Colonic mucosa (tissue), 4 donors: ENCODE measurements at regions not wholly inside any gene's neighbourhood (a gene's known extent, or its start where the extent isn't known, plus 50 kb on each side); places are given as distances from the start of the nearest gene placed in this dataset.
"Not testable (repeated sequence)": the region's sequence is repeated elsewhere in the genome, so short reads cannot be mapped to it uniquely, and the experiment has no call there.

Experiments
- DNase-seq: peaks from one replicate; pipeline ENCODE4 v3.0.0-alpha.2; 2020
- H3K27ac ChIP-seq: fragments of 200-600 bp; one replicate; pipeline ENCODE4 v1.8.0; 2021
- H3K27me3 ChIP-seq: fragments of 200-600 bp; one replicate; pipeline ENCODE4 v1.8.0; 2021
- H3K36me3 ChIP-seq: fragments of 200-600 bp; one replicate; pipeline ENCODE4 v1.8.0; 2021
- H3K4me1 ChIP-seq: fragments of 200-600 bp; one replicate; pipeline ENCODE4 v1.8.0; 2021; ENCODE audit warnings: mild to moderate bottlenecking
- H3K4me3 ChIP-seq: fragments of 200-600 bp; one replicate; pipeline ENCODE4 v1.8.0; 2021
- H3K9ac ChIP-seq, 2 donors: one replicate each; pipeline ENCODE4 v1.7.0; 2013; ENCODE audit warnings: control low read depth in 2 of 2, low read depth in 2 of 2, low read length in 2 of 2
- H3K9me3 ChIP-seq: fragments of 200-600 bp; one replicate; pipeline ENCODE4 v1.8.0; 2021
- intact Hi-C: fragments of 100-400 bp; cut with DNase I; formaldehyde crosslinking; loops from one replicate; pipeline ENCODE4 v1.14.1; 2022
- TF ChIP-seq, protein P1 (sequence below): fragments of 200-600 bp; IDR thresholded peaks from one replicate; pipeline ENCODE4 v1.8.0; 2022; ENCODE audit warnings: antibody characterized with exemption, mild to moderate bottlenecking
- donor health status: healthy.
- donor health status: DM: no; HTN: no; CAD: no.
- donor health status: DM: no; HTN: no; CAD: no.

- Histone ChIP-seq H3K27me3 (no peaks in the 10 kb centered on the region), H3K36me3 (no peaks in the 10 kb centered on the region), H3K4me3 (no peak overlapping the region), H3K9me3 (no peaks in the 10 kb centered on the region), H3K4me1 (no peaks in the 10 kb centered on the region), H3K9ac (no peak overlapping the region), H3K27ac (no peak overlapping the region)
- no peak for DNase-seq
- TF ChIP-seq, protein P1, sequence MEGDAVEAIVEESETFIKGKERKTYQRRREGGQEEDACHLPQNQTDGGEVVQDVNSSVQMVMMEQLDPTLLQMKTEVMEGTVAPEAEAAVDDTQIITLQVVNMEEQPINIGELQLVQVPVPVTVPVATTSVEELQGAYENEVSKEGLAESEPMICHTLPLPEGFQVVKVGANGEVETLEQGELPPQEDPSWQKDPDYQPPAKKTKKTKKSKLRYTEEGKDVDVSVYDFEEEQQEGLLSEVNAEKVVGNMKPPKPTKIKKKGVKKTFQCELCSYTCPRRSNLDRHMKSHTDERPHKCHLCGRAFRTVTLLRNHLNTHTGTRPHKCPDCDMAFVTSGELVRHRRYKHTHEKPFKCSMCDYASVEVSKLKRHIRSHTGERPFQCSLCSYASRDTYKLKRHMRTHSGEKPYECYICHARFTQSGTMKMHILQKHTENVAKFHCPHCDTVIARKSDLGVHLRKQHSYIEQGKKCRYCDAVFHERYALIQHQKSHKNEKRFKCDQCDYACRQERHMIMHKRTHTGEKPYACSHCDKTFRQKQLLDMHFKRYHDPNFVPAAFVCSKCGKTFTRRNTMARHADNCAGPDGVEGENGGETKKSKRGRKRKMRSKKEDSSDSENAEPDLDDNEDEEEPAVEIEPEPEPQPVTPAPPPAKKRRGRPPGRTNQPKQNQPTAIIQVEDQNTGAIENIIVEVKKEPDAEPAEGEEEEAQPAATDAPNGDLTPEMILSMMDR: no peak
- intact Hi-C loops: no loop called here
These were observed 91.1 kb upstream of the CLPB start for GRCh38 chr11:72525466-72525865.

DNA sequence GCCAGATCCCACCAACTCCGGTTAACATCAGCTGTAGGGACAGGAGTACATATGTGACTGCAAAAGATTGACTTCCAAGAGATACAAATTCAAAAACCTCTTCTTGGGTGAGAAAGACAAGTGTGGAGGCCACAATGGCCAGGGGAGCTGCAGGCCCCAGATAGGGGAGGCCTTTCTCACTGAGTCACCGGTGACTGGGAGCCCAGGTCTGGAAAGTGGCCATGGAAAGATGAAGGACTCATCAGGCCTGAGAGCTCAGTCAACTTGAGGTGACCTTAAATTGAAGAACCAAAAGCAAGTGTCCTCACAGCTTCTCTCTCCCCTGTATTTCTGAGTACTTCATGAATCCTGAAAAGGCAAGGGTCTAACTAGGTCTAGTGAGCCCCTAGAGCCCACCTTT lies 90.4 kb upstream of the CLPB start:
- Histone ChIP-seq H3K4me1 (no peaks in the 10 kb centered on the region), H3K9ac (no peak overlapping the region), H3K36me3 (no peaks in the 10 kb centered on the region), H3K27ac (no peak overlapping the region), H3K9me3 (no peaks in the 10 kb centered on the region), H3K4me3 (no peak overlapping the region), H3K27me3 (no peaks in the 10 kb centered on the region)
- intact Hi-C loops: no loop called here
- no peak for DNase-seq
- TF ChIP-seq, protein P1: no peak

GRCh38 chr11:72523991-72524390 lies 89.7 kb upstream of the CLPB start:
- H3K9me3 ChIP-seq: no peaks in the 10 kb centered on the region
- no peak overlapping the region for H3K27ac ChIP-seq
- TF ChIP-seq, protein P1: no peak
- intact Hi-C loops: no loop called here
- no peaks in the 10 kb centered on the region for H3K27me3 ChIP-seq
- DNase-seq: no peak
- H3K9ac ChIP-seq: no peak overlapping the region
- H3K4me3 ChIP-seq: no peak overlapping the region
- no peaks in the 10 kb centered on the region for H3K36me3 ChIP-seq
- H3K4me1 ChIP-seq: no peaks in the 10 kb centered on the region

- no peak for DNase-seq
- Histone ChIP-seq H3K9me3 (no peaks in the 10 kb centered on the region), H3K36me3 (no peaks in the 10 kb centered on the region), H3K27ac (no peak overlapping the region), H3K4me1 (no peaks in the 10 kb centered on the region), H3K9ac (no peak overlapping the region), H3K4me3 (no peak overlapping the region), H3K27me3 (no peaks in the 10 kb centered on the region)
- TF ChIP-seq, protein P1: no peak
- intact Hi-C loops: no loop called here
These were observed 87.9 kb upstream of the CLPB start for GRCh38 chr11:72522186-72522585.

- Histone ChIP-seq H3K4me3 (no peak overlapping the region), H3K27me3 (no peaks in the 10 kb centered on the region), H3K9me3 (no peaks in the 10 kb centered on the region), H3K36me3 (no peaks in the 10 kb centered on the region), H3K4me1 (no peaks in the 10 kb centered on the region), H3K9ac (no peak overlapping the region), H3K27ac (no peak overlapping the region)
- TF ChIP-seq, protein P1: no peak
- no peak for DNase-seq
- intact Hi-C loops: no loop called here
These were observed 87.3 kb upstream of the CLPB start for GRCh38 chr11:72521664-72522063.

- no peak overlapping the region for H3K4me3 ChIP-seq
- H3K4me1 ChIP-seq: no peaks in the 10 kb centered on the region
- no peaks in the 10 kb centered on the region for H3K36me3 ChIP-seq
- H3K9ac ChIP-seq: no peak overlapping the region
- H3K27me3 ChIP-seq: no peaks in the 10 kb centered on the region
- DNase-seq: no peak
- intact Hi-C loops: no loop called here
- H3K27ac ChIP-seq: no peak overlapping the region
- TF ChIP-seq, protein P1: no peak
- H3K9me3 ChIP-seq: no peaks in the 10 kb centered on the region
These were observed 86.5 kb upstream of the CLPB start for GRCh38 chr11:72520815-72521214.

- DNase-seq, H3K9me3 ChIP-seq, H3K9ac ChIP-seq, intact Hi-C loops, H3K36me3 ChIP-seq, H3K4me3 ChIP-seq, H3K27ac ChIP-seq, H3K27me3 ChIP-seq, H3K4me1 ChIP-seq: not testable (repeated sequence)
These were observed 85.6 kb upstream of the CLPB start for GRCh38 chr11:72519882-72520281.
